Spinal cord (tissue), 9 donors: ENCODE measurements at regions not wholly inside any gene's neighbourhood (a gene's known extent, or its start where the extent isn't known, plus 50 kb on each side); places are given as distances from the start of the nearest gene placed in this dataset.

ENCODE experiments used
- DNase-seq, 6 donors: peaks; one replicate each; pipeline versions ENCODE4 v3.0.0 to v3.0.0-alpha.2; 2013 to 2015; ENCODE audit warnings: low spot score in 6 of 6, low read depth in 4 of 6
- H3K27ac ChIP-seq: one replicate; pipeline ENCODE4 v1.5.1; 2013; ENCODE audit warnings: low read depth, low read length, control low read depth
- H3K27me3 ChIP-seq: one replicate; pipeline ENCODE4 v1.6.1; 2013; ENCODE audit warnings: low read length; ENCODE audit not compliant: control insufficient read depth, insufficient read depth
- H3K36me3 ChIP-seq: one replicate; pipeline ENCODE4 v1.6.1; 2013; ENCODE audit warnings: low read length; ENCODE audit not compliant: control insufficient read depth, insufficient read depth
- H3K4me1 ChIP-seq: one replicate; pipeline ENCODE4 v1.6.1; 2013; ENCODE audit warnings: low read length; ENCODE audit not compliant: control insufficient read depth, insufficient read depth
- H3K4me3 ChIP-seq: one replicate; pipeline ENCODE4 v1.5.1; 2013; ENCODE audit warnings: low read depth, low read length, control low read depth
- H3K9me3 ChIP-seq: one replicate; pipeline ENCODE4 v1.6.1; 2013; ENCODE audit warnings: low read length; ENCODE audit not compliant: control insufficient read depth, insufficient read depth
- WGBS: methylation state at CpG from one replicate; pipeline ENCODE4 v1.1.5; 2013; ENCODE audit warnings: missing lambda C conversion rate; ENCODE audit not compliant: insufficient coverage; 5-methylcytosine and 5-hydroxymethylcytosine counted together
- donor health status: healthy.

DNA sequence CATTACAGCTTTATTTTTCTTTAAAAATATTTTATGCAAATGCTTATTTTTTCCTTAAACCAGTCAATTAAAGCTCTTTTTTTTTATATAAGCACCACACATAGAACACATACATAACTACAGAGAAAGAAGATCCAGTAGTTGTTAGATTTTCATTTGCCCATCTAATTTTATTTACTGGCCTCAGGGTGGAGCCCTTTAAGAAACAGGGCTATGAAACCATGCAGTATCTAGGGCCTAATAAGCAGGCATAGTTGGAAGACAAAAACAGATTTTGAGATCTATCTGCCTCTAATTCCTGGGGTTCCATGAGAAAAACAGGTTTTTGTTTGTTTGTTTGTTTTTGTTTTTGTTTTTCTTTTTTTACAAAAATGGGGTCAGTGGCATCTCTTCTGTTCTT lies 120.6 kb downstream of the BCHE start:
- peaks cover 4% of the 10 kb centered on the region for H3K9me3 ChIP-seq

DNA sequence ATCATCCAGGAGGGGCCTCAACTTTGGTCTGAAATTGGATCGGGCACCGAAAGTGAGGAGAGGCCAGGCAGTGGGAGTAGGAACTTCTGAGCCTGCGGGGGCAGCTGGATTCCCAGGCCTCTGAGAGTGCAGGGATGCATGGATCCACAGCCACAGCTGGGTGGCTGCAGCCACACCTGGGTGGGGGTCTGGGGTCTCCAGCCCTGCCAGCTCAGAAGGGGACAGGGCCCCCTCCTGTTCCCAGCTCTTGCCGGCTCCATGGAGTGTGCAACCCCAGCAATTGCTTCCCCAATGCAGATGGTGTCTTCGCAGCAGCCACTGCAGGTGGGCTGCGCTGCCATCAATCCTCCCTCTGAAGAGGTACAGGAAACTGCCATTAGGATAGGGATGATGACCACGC lies 123.7 kb downstream of the BCHE start:
- Histone ChIP-seq H3K27me3 (no peaks in the 10 kb centered on the region), H3K27ac (no peak overlapping the region), H3K4me3 (no peak overlapping the region), H3K4me1 (no peaks in the 10 kb centered on the region), H3K36me3 (no peaks in the 10 kb centered on the region), H3K9me3 (no peaks in the 10 kb centered on the region)
- DNase-seq, result no peak
- 92% methylated on average over 7 of the region's 7 CpGs for WGBS

More for the DNA sequence above, 120.6 kb downstream of the BCHE start:
- no peak for DNase-seq
- H3K36me3 ChIP-seq, result no peaks in the 10 kb centered on the region
- H3K4me3 ChIP-seq, result no peak overlapping the region
- no peaks in the 10 kb centered on the region for H3K27me3 ChIP-seq
- H3K27ac ChIP-seq, result no peak overlapping the region
- H3K4me1 ChIP-seq, result no peaks in the 10 kb centered on the region

- Histone ChIP-seq H3K27ac (no peak overlapping the region), H3K4me3 (no peak overlapping the region), H3K27me3 (no peaks in the 10 kb centered on the region), H3K9me3 (no peaks in the 10 kb centered on the region), H3K4me1 (no peaks in the 10 kb centered on the region), H3K36me3 (no peaks in the 10 kb centered on the region)
- 96% methylated on average over 8 of the region's 8 CpGs for WGBS
- no peak for DNase-seq
These were observed 124.8 kb downstream of the BCHE start for GRCh38 chr3:165712382-165712781.

- no peak for DNase-seq
- no peak overlapping the region for H3K27ac ChIP-seq
- H3K36me3 ChIP-seq, result no peaks in the 10 kb centered on the region
- 100% methylated on average over 1 of the region's 2 CpGs for WGBS
- H3K27me3 ChIP-seq, result no peaks in the 10 kb centered on the region
- no peak overlapping the region for H3K4me3 ChIP-seq
- no peaks in the 10 kb centered on the region for H3K4me1 ChIP-seq
- H3K9me3 ChIP-seq, result no peaks in the 10 kb centered on the region
These were observed 139.3 kb downstream of the BCHE start for GRCh38 chr3:165697910-165698309.

DNA sequence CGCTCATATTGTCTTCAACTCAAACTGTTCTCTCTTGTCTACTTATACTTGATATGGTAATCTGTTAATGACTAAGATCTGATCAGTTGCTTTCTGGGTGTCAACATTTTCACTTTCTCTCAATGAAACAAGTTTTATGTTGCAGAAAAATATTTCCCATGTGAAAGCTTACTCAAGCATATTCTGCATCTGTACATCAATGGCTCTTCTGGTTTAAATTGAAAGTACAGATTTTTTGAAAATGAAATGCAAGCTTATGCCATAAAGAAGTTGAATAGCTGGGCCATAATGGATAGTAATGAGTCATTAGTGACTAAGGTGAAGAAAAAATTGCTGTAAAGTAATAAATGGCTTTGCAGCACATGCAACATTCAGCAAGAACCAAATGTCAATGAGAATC lies 140.7 kb downstream of the BCHE start:
- no peaks in the 10 kb centered on the region for H3K36me3 ChIP-seq
- H3K27me3 ChIP-seq, result no peaks in the 10 kb centered on the region
- H3K4me1 ChIP-seq, result no peaks in the 10 kb centered on the region
- WGBS, result no CpG with 5 or more reads among the region's 1 CpG
- H3K9me3 ChIP-seq, result no peaks in the 10 kb centered on the region
- H3K27ac ChIP-seq, result no peak overlapping the region
- H3K4me3 ChIP-seq, result no peak overlapping the region
- peak in 1 of 6 donors; percentile 55 for DNase-seq

DNA sequence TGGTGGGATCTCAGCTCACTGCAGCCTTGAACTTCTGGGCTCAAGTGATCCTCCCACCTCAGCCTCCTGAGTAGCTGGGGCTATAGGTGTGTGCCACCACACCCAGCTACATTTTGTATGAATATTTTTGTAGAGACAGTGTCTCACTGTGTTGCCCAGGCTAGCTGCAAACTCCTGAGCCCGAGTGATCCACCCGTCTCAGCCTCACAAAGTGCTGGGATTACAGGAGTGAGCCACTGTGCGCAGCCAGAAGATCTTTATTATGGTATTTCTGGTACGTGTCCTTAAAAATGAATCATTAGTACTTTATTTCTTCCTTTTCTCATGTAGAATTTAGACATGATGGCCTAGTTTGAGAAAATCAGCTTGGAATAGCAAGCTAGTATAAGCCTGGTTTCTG lies 153.3 kb downstream of the BCHE start:
- Histone ChIP-seq H3K4me3 (no peak overlapping the region), H3K27me3 (no peaks in the 10 kb centered on the region), H3K4me1 (no peaks in the 10 kb centered on the region), H3K27ac (no peak overlapping the region), H3K9me3 (no peaks in the 10 kb centered on the region), H3K36me3 (no peaks in the 10 kb centered on the region)
- WGBS, result 100% methylated on average over 2 of the region's 4 CpGs
- DNase-seq, result no peak

DNA sequence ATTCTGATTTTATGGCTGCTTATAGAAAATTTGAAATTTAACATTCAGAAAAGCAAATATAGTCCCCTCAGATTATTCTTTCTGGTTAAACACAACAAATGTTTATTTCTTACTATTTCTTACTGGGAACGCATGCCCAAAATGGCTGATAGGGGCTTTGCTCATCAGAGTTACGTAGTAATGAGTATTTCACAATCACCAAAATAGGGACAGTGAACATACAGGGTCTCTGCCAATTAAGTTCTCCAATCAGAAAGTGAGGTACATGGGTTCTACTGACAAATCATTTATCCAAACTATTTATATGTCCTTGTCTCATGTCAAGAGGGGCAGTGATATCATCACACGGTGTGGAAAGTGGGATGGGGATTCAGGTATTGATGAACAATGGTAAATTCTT lies 154.5 kb downstream of the BCHE start:
- Histone ChIP-seq H3K9me3 (no peaks in the 10 kb centered on the region), H3K27ac (no peak overlapping the region), H3K4me1 (no peaks in the 10 kb centered on the region), H3K36me3 (no peaks in the 10 kb centered on the region), H3K4me3 (no peak overlapping the region), H3K27me3 (no peaks in the 10 kb centered on the region)
- no peak for DNase-seq
- WGBS, result 100% methylated on average over 1 of the region's 3 CpGs

DNA sequence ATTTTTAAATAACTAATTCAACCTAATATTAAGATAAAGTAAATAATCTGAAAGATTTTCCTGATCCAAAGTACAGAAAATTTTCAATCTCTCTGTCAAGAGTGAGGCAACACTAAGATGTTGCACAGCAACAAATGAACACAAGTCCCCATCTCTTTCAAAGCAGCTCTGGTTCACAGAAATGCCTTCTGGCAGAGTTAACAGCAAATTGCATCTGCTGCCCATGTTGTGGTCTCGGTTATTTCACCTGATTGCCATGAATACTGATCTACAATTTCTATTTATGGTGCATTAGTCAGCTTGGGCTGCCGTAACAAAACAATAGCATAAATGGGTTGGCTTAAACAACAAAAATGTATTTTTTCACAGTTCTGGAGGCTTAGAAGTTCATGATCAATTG lies 167.3 kb downstream of the BCHE start:
- no peaks in the 10 kb centered on the region for H3K36me3 ChIP-seq
- H3K27ac ChIP-seq, result no peak overlapping the region
- H3K9me3 ChIP-seq, result peaks cover 2% of the 10 kb centered on the region
- H3K27me3 ChIP-seq, result no peaks in the 10 kb centered on the region
- no peaks in the 10 kb centered on the region for H3K4me1 ChIP-seq
- no peak overlapping the region for H3K4me3 ChIP-seq
- no peak for DNase-seq
- WGBS, result no CpG with 5 or more reads among the region's 2 CpGs

GRCh38 chr3:165669504-165669903 lies 167.7 kb downstream of the BCHE start:
- Histone ChIP-seq H3K36me3 (no peaks in the 10 kb centered on the region), H3K4me1 (no peaks in the 10 kb centered on the region), H3K4me3 (no peak overlapping the region), H3K9me3 (no peaks in the 10 kb centered on the region), H3K27ac (no peak overlapping the region), H3K27me3 (no peaks in the 10 kb centered on the region)
- no peak for DNase-seq

- H3K9me3 ChIP-seq, result no peaks in the 10 kb centered on the region
- no peak for DNase-seq
- no peaks in the 10 kb centered on the region for H3K36me3 ChIP-seq
- H3K27ac ChIP-seq, result no peak overlapping the region
- WGBS, result no CpG with 5 or more reads among the region's 2 CpGs
- H3K27me3 ChIP-seq, result no peaks in the 10 kb centered on the region
- no peaks in the 10 kb centered on the region for H3K4me1 ChIP-seq
- no peak overlapping the region for H3K4me3 ChIP-seq
These were observed 169.5 kb downstream of the BCHE start for GRCh38 chr3:165667676-165668075.

- no CpG with 5 or more reads among the region's 2 CpGs for WGBS
- Histone ChIP-seq H3K4me3 (no peak overlapping the region), H3K36me3 (no peaks in the 10 kb centered on the region), H3K9me3 (no peaks in the 10 kb centered on the region), H3K27ac (no peak overlapping the region), H3K27me3 (no peaks in the 10 kb centered on the region), H3K4me1 (no peaks in the 10 kb centered on the region)
- no peak for DNase-seq
These were observed 179.2 kb downstream of the BCHE start for GRCh38 chr3:165658027-165658426.
